Fibroblast of lung (primary cell): ENCODE measurements at regions not wholly inside any gene's neighbourhood (a gene's known extent, or its start where the extent isn't known, plus 50 kb on each side); places are given as distances from the start of the nearest gene placed in this dataset.
A peak's percentile ranks its signal among the peaks of the same experiment; 100 is the strongest.

Experiments used
- DNase-seq, 2 donors: peaks; one replicate each; pipeline versions ENCODE4 v3.0.0 to v3.0.0-alpha.2; 2010; ENCODE audit warnings: low read depth in 2 of 2
- H2AFZ ChIP-seq: 2 replicates; pipeline ENCODE4 v1.5.1; 2012; ENCODE audit warnings: low read length, control low read depth, inconsistent platforms
- H3K27ac ChIP-seq: 2 replicates; pipeline ENCODE4 v1.5.1; 2011; ENCODE audit warnings: low read length, control low read depth; ENCODE audit not compliant: insufficient read depth
- H3K27me3 ChIP-seq: 2 replicates; pipeline ENCODE4 v1.5.1; 2011; ENCODE audit warnings: mild to moderate bottlenecking, low read length; ENCODE audit not compliant: control insufficient read depth, insufficient read depth
- H3K36me3 ChIP-seq: 2 replicates; pipeline ENCODE4 v1.5.1; 2011; ENCODE audit warnings: low read length; ENCODE audit not compliant: control insufficient read depth, insufficient read depth
- H3K4me1 ChIP-seq: 2 replicates; pipeline ENCODE4 v1.5.1; 2011; ENCODE audit warnings: low read length; ENCODE audit not compliant: control insufficient read depth, insufficient read depth; ENCODE audit errors: extremely low read depth
- H3K4me2 ChIP-seq: 2 replicates; pipeline ENCODE4 v1.5.1; 2011; ENCODE audit warnings: low read length, control low read depth; ENCODE audit not compliant: insufficient read depth; ENCODE audit errors: extremely low read depth
- H3K4me3 ChIP-seq, 4 experiments: fragments of 200-600 bp in 1 of 4; sonication (generic) in 1 of 4; replicated peaks in 1 of 4; 2 replicates each; pipeline ENCODE4 v1.5.1; 2011 to 2016; ENCODE audit warnings: low read length in 4 of 4, low read depth in 3 of 4, mild to moderate bottlenecking in 3 of 4, control low read depth in 2 of 4, inconsistent platforms in 1 of 4, mixed read lengths in 1 of 4; ENCODE audit not compliant: insufficient read depth in 1 of 4; ENCODE audit errors: control extremely low read depth in 1 of 4
- H3K79me2 ChIP-seq: 2 replicates; pipeline ENCODE4 v1.5.1; 2012; ENCODE audit warnings: mild to moderate bottlenecking, low read length, inconsistent platforms; ENCODE audit not compliant: control insufficient read depth, insufficient read depth
- H3K9ac ChIP-seq: 2 replicates; pipeline ENCODE4 v1.5.1; 2011; ENCODE audit warnings: mild to moderate bottlenecking, low read length, control low read depth; ENCODE audit not compliant: insufficient read depth
- H3K9me3 ChIP-seq: 2 replicates; pipeline ENCODE4 v1.5.1; 2012; ENCODE audit warnings: low read depth, low read length; ENCODE audit not compliant: control insufficient read depth, insufficient read depth
- H4K20me1 ChIP-seq: 2 replicates; pipeline ENCODE4 v1.5.1; 2011; ENCODE audit warnings: low read length; ENCODE audit not compliant: control insufficient read depth, insufficient read depth; ENCODE audit errors: extremely low read depth
- EZH2 ChIP-seq: IDR thresholded peaks from 2 replicates; pipeline ENCODE4 v1.5.1; 2012; ENCODE audit warnings: low read length, control low read depth, mild to moderate bottlenecking; ENCODE audit errors: missing control alignments
- TF ChIP-seq, protein P1 (sequence below), 2 donors: IDR thresholded peaks in 1 of 2; conservative IDR thresholded peaks in 1 of 2; 1 replicate in 1 of 2; 2 replicates in 1 of 2; pipeline ENCODE4 v1.5.1; 2011 to 2012; ENCODE audit warnings: low read length in 2 of 2, control low read depth in 1 of 2, inconsistent platforms in 1 of 2, low read depth in 1 of 2, mild to moderate bottlenecking in 1 of 2

DNA sequence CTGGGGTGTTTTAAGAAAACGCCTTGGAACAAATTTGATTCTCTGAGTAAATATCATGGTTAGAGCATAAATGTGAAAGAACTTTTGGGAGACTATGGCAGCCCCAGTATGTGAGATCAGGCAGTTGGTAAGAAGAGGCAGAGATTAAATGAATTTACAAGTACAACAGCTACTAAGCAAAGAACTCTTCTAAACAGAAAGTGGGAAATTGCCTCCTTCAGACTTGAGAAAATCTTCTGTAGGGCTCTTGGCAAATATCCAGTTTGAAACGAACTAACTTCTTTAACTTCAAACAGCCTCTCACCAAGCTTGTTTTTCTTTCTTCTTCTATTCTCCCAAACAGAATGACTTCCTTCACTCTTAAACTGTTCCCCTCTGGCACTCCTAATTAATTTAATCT, 337.7 kb downstream of the SIPA1L2 start:
- no peaks in the 10 kb centered on the region for H3K36me3 ChIP-seq
- H3K9ac ChIP-seq, result no peak overlapping the region
- no peaks in the 10 kb centered on the region for H3K9me3 ChIP-seq
- no peaks in the 10 kb centered on the region for H3K4me1 ChIP-seq
- no peaks in the 10 kb centered on the region for H4K20me1 ChIP-seq
- TF ChIP-seq EZH2, result no peak
- TF ChIP-seq, protein P1, sequence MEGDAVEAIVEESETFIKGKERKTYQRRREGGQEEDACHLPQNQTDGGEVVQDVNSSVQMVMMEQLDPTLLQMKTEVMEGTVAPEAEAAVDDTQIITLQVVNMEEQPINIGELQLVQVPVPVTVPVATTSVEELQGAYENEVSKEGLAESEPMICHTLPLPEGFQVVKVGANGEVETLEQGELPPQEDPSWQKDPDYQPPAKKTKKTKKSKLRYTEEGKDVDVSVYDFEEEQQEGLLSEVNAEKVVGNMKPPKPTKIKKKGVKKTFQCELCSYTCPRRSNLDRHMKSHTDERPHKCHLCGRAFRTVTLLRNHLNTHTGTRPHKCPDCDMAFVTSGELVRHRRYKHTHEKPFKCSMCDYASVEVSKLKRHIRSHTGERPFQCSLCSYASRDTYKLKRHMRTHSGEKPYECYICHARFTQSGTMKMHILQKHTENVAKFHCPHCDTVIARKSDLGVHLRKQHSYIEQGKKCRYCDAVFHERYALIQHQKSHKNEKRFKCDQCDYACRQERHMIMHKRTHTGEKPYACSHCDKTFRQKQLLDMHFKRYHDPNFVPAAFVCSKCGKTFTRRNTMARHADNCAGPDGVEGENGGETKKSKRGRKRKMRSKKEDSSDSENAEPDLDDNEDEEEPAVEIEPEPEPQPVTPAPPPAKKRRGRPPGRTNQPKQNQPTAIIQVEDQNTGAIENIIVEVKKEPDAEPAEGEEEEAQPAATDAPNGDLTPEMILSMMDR (conservative IDR thresholded peaks at IDR 0.05 in 1 of 2, IDR thresholded peaks at IDR 0.05 in 1 of 2; ENCODE audit: low read depth in 1 of 2, low read length in 2 of 2), result no peak
- H3K27ac ChIP-seq, result no peak overlapping the region
- no peak overlapping the region for H2AFZ ChIP-seq
- H3K79me2 ChIP-seq, result no peaks in the 10 kb centered on the region
- no peak overlapping the region for H3K4me3 ChIP-seq
- H3K27me3 ChIP-seq, result no peaks in the 10 kb centered on the region
- DNase-seq, result peak in 1 of 2 donors; percentile 14
- H3K4me2 ChIP-seq, result no peak overlapping the region

DNA sequence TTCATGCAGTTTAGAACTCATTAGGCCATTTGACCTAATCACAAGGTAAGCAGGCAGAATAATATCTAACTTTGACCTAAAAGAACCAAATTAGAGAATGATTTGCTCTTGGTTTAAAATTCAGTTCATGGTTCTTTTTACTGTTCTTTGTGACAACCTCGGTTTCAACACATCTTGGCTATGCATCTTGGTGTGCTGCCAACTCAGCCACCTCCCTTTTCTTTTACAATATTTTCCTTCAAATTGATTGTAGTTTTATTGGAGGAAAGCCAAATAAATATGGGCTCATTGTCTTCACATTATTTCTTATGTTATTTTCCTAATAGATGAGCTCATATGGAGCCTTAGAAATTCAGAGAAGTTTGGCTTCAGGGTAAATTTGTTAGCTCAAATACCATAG, 338.3 kb downstream of the SIPA1L2 start:
- no peaks in the 10 kb centered on the region for H4K20me1 ChIP-seq
- no peaks in the 10 kb centered on the region for H3K79me2 ChIP-seq
- peak in 1 of 2 donors; percentile 22 for DNase-seq
- H3K4me2 ChIP-seq, result no peak overlapping the region
- H3K27ac ChIP-seq, result no peak overlapping the region
- H3K4me1 ChIP-seq, result no peaks in the 10 kb centered on the region
- H2AFZ ChIP-seq, result no peak overlapping the region
- no peaks in the 10 kb centered on the region for H3K9me3 ChIP-seq
- H3K27me3 ChIP-seq, result no peaks in the 10 kb centered on the region
- no peak for TF ChIP-seq EZH2
- TF ChIP-seq, protein P1 (conservative IDR thresholded peaks at IDR 0.05 in 1 of 2, IDR thresholded peaks at IDR 0.05 in 1 of 2; ENCODE audit: low read depth in 1 of 2, low read length in 2 of 2), result no peak
- no peaks in the 10 kb centered on the region for H3K36me3 ChIP-seq
- H3K4me3 ChIP-seq, result no peak overlapping the region
- no peak overlapping the region for H3K9ac ChIP-seq

DNA sequence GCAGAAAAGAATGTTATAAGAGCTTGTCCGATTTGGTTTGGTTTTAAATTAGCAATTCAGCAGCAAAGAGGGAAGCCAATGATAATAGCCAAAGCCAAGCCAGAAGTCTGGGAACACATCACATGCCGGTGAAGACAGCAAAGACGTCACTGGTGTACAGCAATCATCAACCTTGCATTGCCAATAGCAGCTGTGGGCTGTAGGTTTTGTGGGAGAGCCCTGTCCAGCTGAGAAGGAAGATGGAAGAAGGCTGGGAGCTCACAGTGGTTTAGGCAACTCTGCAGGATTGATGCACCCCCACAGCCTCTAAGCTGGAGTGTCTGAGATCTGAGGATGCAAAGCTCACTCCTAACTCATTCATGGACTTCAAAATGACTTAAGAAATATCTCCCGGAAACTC, 338.7 kb downstream of the SIPA1L2 start:
- Histone ChIP-seq H3K27ac (no peak overlapping the region), H3K4me1 (no peaks in the 10 kb centered on the region), H2AFZ (no peak overlapping the region), H3K9me3 (no peaks in the 10 kb centered on the region), H4K20me1 (no peaks in the 10 kb centered on the region), H3K36me3 (no peaks in the 10 kb centered on the region), H3K9ac (no peak overlapping the region), H3K27me3 (no peaks in the 10 kb centered on the region), H3K4me3 (no peak overlapping the region), H3K4me2 (no peak overlapping the region), H3K79me2 (no peaks in the 10 kb centered on the region)
- DNase-seq, result peak in 1 of 2 donors; percentile 19
- TF ChIP-seq EZH2, result no peak
- TF ChIP-seq, protein P1 (conservative IDR thresholded peaks at IDR 0.05 in 1 of 2, IDR thresholded peaks at IDR 0.05 in 1 of 2; ENCODE audit: low read depth in 1 of 2, low read length in 2 of 2), result no peak
